GM19467 (cell line): ENCODE measurements at regions not wholly inside any gene's neighbourhood (a gene's known extent, or its start where the extent isn't known, plus 50 kb on each side); places are given as distances from the start of the nearest gene placed in this dataset.
"Not testable (repeated sequence)": the region's sequence is repeated elsewhere in the genome, so short reads cannot be mapped to it uniquely, and the experiment has no call there.

ENCODE experiments used
- ATAC-seq: cut with Tn5 transposase; IDR thresholded peaks from one replicate; pipeline ENCODE4 v1.9.1; 2021; ENCODE audit warnings: mild to moderate bottlenecking, moderate library complexity; ENCODE audit not compliant: unreplicated experiment

DNA sequence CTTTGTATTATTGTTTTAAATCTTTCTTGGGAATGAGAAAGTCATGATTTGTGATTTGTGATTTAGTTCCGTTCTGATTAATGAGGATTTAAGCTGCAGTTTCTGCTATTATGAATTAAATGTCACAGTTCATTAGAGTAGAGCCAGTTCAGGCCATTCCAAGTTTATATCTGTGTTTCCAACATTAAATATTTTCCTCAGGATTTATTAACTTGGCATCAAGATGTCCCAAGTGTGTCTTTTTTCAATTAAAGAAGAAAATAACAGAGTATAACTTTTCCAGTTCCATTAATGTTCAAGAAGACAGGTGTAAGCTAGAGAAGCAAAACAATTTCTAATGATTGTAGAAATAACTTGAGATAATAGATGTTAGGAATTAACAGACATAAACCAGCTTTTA is 1183.2 kb upstream of the CELF2 start:
- ATAC-seq = no peak

- no peak for ATAC-seq
Measured at GRCh38 chr10:9845075-9845474, 1172.6 kb upstream of the CELF2 start.

DNA sequence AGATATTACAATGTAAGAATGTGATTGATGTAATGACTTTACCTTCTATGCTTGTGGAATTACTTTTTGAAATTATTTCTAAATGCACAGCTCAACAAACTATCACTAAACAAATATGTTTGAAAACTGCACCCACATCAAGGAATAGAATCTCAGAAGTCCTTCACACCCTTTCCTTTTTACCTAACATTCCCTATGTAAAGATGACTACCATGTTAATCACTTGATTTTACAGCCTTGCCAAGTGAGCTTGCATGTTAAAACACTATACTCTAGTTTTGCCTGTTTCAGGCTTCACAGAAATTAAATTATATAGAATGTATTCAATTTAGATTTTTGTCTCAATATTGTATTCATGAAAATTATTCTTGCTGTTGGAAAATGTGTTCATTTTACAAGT is 1169.4 kb upstream of the CELF2 start:
- no peak for ATAC-seq

DNA sequence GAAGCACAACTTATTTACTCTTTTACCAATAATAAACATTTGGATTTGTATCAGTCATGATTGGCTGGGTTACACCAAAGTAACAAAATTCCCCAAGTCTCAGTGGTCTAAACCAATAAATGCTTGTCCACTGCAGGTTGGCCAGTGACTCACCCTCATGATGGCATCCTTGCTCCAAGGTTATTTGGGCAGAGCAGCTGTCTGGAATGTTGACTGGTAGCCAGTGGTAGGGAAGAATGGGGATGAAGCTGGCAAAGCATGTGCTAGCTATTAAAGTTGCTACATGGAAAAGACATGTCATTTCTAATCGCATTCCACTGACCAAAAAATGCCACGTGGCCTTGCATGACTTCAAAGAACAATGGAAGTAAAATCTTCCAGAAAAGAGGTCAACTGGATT is 1168.7 kb upstream of the CELF2 start:
- ATAC-seq = no peak

DNA sequence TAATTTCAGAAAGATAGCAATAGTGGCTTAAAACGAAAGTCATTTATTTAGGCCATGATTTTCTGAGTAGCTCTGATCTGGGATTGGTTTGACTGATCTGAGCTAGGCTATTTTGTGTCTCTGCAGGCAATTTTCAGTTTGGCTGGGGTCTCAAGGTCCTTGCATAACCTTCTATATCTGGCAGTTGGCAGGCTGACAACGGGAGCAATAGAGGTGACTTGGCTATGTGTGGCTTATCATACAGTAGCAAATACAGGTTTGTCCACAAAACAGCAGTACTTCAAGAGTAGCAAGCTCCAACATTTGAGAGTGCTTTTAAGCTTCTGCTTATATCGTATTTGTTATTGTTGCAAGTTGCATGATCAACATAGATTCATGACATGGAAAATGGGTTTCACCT is 1167.3 kb upstream of the CELF2 start:
- no peak for ATAC-seq

DNA sequence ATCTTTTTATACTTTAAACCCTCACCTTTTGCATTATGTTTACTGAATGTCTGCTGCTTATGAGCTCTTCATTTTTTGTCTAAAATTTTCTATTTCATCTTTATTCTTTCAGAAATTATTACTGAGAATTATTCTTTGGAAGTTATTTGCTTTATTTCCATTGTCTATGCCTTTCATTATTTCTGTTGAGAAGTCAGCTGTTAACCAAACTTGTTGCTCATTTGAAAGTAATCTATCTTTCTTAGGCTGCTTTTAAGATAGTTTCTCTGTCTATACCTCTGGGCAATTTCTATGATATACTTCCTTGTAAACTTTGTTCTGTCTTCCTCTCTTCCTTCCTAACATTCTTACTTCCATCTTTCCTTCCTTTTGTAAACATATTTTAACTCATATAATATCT is 1165.9 kb upstream of the CELF2 start:
- ATAC-seq = no peak

- no peak for ATAC-seq
Measured at GRCh38 chr10:9853405-9854355, 1164.0 kb upstream of the CELF2 start.

- ATAC-seq = not testable (repeated sequence)
Measured at GRCh38 chr10:9855451-9855850, 1162.2 kb upstream of the CELF2 start.

DNA sequence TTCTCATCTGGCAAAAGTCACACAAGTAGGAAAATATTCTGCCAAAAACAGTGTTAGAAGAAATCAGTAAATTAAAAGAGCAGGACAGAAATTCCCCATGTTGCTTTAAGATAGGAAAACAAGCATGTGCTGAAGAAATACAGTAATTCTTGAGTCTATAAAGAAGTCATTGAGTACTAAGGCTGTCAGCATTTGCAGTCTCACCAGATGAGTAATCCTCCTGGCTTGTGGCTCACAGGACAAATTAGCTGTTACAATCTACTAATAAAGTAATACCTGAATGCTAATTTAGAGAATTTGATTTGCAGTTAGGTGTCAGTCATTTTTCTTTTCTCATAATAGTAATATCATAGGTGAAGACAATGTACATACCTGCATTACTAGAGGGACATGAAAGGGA is 1158.9 kb upstream of the CELF2 start:
- no peak for ATAC-seq

GRCh38 chr10:9860045-9860444 is 1157.6 kb upstream of the CELF2 start:
- no peak for ATAC-seq

- ATAC-seq = no peak
Measured at GRCh38 chr10:9863559-9864121, 1154.0 kb upstream of the CELF2 start.

- no peak for ATAC-seq
Measured at GRCh38 chr10:9868499-9868898, 1149.2 kb upstream of the CELF2 start.

- no peak for ATAC-seq
Measured at GRCh38 chr10:9869205-9869604, 1148.5 kb upstream of the CELF2 start.

- ATAC-seq = no peak
Measured at GRCh38 chr10:9869606-9870176, 1148.0 kb upstream of the CELF2 start.

DNA sequence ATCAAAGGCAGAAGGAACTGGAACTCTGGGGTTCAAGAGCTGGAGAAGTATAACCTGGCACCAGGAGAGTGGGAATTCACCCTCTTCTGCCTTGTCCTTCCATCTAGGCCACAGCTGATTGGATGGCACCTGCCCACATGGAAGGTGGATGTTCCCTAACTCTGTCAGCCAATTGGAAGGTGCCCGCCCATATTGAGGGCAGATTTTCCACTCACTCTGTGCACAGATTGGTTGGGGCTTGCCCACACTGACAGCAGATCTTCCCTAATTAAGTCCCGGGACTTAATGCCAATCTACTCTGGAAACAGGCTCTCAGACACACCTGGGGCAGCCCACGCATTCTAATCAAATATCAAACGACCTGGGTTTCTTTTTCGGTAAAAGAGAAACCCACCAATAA is 1142.3 kb upstream of the CELF2 start:
- ATAC-seq = no peak

DNA sequence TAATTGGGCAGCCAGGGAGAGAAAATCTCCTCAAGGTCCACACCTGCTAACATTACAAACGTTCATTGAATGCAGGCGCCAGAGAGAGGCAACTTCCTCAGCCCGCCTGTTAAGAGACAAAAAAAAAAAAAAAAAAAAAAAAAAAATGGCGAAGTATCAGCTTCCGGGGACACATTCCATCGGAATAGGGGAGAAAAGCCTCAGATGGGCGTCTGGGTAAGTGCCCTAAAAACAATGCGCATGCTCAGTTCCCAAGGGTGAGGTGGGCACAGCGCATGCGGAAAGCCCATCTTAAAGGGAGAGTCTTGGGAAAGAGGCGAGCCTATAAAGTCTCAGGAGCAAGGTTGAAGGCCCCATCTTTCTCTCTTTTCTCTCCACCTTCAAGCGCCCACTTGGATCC is 1139.7 kb upstream of the CELF2 start:
- no peak for ATAC-seq

DNA sequence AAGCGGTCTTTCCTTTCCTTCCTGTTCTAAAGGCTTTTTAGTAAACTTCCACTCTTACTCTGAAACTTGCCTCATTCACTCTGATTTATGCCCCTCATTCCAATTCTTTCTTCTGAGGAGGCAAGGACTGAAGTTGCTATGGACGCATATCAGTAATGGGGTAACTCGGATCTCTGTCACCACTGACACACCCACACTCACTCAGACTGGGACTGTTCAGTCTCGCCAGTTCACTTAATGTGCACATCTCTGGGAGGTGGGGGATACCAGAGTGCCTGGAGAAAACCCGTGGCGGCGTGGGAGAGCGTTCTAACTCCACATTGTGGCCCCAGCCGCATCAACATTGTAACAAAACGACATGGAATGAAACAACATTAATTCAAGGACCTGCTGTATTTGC is 1139.3 kb upstream of the CELF2 start:
- ATAC-seq = no peak

DNA sequence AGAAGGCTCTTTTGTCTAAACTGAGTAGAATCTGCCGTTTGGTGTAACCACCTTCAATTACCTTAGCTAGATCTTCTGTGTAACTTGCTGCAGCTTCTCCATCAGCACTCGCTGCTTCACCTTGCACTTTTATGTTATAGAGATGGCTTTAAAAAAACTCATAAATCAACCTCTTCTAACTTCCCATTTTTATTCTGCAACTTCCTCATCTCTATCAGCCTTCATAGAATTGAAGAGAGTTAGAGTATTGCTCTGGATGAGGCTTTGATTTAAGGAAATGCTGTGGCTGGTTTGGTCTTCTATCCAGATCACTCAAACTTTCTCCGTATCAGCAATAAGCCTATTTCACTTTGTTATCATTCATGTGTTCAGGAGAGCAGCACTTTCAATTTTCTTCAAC is 1131.9 kb upstream of the CELF2 start:
- no peak for ATAC-seq

DNA sequence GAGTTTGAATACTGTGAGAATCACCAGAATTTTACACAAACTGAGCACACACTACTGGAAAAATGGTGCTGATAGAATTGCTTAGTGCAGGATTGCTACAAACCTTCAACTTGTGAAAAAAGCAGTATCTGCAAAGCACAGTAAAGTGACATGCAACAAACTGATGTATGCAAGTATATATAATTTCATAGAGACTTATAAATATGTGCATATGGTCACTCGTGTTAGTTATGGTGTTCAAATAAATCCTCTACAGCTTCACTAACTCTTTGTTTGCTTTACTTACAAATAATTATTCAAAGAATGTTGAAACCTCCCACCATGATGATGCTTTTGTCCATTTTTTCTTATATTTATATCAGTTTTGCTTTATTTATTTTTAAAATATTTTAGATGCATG is 1130.9 kb upstream of the CELF2 start:
- no peak for ATAC-seq

DNA sequence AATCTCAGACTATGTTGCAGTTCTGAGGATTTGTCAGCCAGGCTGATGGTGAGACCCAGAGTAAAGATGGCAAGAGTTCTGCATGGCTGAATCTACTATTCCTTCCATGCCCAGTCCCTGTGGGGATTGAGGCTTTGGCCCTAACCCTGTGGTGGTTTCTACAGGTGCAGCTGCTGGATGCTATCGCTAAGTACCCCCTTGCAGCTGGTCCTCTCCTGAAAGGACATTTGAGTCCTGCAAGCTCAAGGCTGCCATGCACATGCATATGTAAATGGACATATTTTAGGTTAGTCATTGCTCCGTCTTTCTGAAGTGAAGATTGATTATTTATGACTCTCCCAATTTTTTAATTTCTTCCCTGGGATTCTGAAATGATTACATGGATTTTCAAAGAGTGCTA is 1122.2 kb upstream of the CELF2 start:
- no peak for ATAC-seq

DNA sequence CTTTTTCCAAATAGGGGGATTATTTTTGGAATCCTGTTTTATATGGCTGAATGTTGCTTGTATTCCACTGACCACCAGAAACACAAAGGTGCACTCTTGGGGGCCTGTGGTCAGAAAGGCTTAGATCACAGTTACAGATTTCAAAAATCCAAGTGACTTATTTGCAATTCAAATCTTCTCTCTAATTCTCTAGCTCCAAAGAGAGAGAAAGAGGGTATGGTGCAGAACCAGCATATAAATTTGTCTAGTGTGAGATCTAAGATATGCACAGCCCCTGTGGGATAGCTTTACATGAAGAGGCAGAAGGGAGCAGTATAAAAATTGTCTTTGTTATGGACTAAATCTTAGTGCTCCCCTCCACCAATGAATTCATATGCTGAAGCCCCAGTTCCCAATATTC is 1121.7 kb upstream of the CELF2 start:
- ATAC-seq = no peak
